GM20000 (cell line): ENCODE measurements at regions not wholly inside any gene's neighbourhood (a gene's known extent, or its start where the extent isn't known, plus 50 kb on each side); places are given as distances from the start of the nearest gene placed in this dataset.

ENCODE experiments used
- DNase-seq: peaks from one replicate; pipeline ENCODE4 v3.0.0; 2012; ENCODE audit warnings: low spot score
- CTCF ChIP-seq: IDR thresholded peaks from 2 replicates; pipeline ENCODE4 v1.5.1; 2012; ENCODE audit warnings: mild to moderate bottlenecking, control low read depth; ENCODE audit errors: extremely low read depth, missing control alignments

DNA sequence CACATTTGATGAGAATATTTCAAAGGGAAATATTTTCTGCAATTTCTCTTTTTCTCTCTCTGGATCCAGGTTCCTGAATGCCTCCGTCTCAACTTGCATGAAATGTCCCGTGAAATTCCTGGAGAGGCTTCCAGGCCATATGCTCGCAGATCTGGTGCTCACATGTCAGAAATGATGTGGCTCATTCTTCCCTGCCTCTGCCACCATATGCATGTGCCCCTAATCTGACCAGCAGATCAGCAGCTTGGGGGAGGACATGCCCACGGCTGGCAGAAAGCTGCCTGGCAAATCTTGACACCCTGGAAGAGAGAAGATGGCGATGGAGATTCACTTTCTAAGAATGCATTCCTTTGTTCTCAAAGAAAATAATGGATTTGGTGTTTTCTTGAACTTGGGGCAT lies 490.7 kb downstream of the RPS24 start:
- no peak for DNase-seq
- TF ChIP-seq CTCF: no peak

DNA sequence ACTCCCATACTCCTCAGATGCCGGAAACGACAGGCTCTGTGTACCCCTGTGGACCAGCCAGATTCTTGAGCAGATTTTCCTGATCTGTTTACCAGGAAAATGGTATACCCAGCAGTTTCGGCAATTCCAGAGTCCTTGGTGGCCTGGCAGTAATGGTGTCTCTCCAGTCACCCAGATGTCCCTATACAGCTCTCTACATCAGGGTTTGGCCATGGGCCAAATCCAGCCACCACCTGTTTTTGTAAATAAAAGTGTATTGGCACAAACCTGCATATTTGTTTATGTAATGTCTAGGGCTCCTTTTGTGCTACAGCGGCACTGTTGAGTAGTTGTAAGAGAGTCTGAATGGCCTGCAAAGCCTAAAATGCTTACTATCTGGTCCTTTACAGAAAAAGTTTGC lies 491.3 kb downstream of the RPS24 start:
- DNase-seq: no peak
- no peak for TF ChIP-seq CTCF

DNA sequence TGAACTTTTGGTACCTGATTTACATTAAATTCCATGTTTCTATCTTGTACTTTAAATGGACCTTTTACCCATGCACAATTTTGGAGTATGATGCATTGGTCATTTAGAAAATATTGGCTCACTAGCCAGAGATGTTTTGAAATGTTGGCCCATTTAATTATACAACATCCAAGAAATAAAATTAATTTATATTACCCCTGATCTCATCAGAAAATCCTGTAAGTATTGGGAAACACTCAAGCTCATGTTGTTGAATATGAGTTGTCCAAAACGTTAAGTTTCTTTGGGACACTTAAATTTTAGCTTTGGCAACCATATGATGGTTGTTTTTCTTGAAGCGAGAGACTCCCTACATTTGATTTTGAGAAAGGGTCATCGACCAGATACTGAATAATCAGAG lies 492.7 kb downstream of the RPS24 start:
- no peak for TF ChIP-seq CTCF

GRCh38 chr10:78527296-78527695 lies 493.6 kb downstream of the RPS24 start:
- no peak for DNase-seq
- no peak for TF ChIP-seq CTCF

More for the DNA sequence above, 492.7 kb downstream of the RPS24 start:
- no peak for DNase-seq

GRCh38 chr10:78528749-78529204 lies 495.1 kb downstream of the RPS24 start:
- no peak for TF ChIP-seq CTCF
- DNase-seq: no peak

DNA sequence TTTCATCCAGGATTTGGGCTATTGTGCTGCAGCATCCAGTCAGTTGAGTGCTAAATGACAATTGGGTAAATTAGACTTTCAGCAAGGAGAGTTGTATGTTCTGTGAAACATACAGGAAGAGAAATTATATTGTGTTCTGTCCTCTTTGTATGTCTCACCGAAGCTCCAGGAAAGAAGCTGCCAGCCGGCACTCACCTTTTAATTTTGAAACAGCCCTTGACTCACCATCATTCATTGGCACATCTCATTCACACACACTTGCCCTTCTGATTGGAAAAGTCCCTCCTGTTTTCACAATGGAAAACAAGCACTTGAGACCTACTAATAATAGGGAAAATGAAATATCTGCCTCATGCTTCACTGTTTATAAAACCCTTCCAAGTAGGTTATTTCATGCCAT lies 495.6 kb downstream of the RPS24 start:
- no peak for DNase-seq

DNA sequence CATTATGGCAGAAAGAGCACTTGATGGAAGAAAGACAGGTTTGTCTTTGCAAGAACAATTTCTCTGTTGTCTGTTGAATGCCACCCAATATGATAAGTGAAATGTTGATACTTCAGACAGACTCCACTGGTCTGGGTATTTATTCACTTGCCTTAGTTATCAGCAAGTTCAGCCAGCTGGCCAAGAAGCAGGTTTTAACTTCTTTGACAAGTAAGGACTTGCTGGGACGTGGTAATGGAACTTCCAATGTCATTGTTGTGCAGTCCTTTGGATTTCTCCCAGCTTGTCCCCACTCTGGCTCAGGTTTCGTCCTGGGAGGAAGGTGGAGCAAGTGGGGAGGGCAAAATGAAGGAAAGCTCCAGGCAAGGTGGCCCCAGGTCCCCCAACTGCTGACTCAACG lies 497.4 kb downstream of the RPS24 start:
- DNase-seq: no peak
- TF ChIP-seq CTCF: no peak

More for the DNA sequence above, 495.6 kb downstream of the RPS24 start:
- TF ChIP-seq CTCF: no peak
